NOMO-1 treated with DMSO at 0.1 percent for 48 hours (cell line): ENCODE measurements at regions not wholly inside any gene's neighbourhood (a gene's known extent, or its start where the extent isn't known, plus 50 kb on each side); places are given as distances from the start of the nearest gene placed in this dataset.
"Not testable (repeated sequence)": the region's sequence is repeated elsewhere in the genome, so short reads cannot be mapped to it uniquely, and the experiment has no call there.

Experiments
- DNase-seq: peaks from one replicate; lab custom pipeline; 2025; ENCODE audit not compliant: unreplicated experiment; lab: John Stamatoyannopoulos, UW

DNA sequence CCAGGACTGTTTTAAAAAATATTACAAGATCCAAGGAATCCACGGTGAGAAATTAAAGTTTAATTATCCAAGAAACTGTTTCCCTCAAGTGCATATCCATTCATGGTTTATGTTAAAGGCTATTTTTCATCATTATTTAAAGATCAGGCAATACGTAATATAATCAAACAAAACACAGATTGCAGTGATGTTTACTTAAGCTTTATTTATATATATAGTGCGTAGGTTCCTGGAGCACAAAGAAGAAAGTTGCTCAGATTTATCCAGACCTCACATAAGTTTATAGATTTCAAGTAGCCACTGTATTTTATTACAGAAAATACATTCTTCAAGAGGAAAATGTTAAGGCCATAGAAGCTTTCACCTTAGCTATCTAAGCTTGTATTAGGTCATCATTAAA, 210.0 kb upstream of the KLF14 start:
- no peak for DNase-seq

DNA sequence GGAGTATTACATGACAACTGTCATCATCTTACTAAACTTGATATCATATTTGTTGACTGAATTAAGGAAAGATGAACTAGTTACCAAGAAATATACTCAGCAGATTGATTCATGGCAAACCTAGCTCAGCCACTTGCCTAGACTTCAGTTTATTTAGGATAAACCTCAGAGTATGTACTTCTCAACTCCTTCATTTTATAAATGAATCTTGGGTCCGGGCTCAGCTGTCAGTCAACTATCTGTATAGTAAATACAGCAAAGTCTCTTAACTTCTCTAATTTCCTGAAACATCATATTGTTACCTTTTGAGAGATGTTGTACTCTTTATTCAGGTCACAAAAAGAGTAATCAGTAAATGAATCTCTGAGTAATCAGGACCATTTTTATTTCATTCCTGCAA, 211.0 kb upstream of the KLF14 start:
- DNase-seq: no peak

DNA sequence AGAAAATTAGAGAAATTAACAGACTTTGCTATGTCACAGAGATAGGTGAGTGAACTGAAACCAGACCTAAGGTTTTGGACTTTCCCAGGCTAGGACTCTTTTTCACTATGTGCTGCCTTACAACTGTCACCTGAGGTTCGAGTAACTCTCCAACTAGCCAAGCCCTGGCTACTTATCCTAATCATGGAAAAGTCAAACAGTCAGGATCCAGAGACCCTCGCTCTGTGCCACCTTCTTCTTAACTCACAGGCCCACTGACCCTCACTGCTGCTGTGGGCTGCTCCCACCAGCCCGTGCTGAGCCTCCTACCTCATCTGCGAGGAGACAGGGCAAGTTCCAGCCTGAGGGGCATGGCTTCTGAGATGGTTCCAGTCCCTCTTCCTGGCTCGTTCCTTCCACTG, 211.4 kb upstream of the KLF14 start:
- DNase-seq: no peak

DNA sequence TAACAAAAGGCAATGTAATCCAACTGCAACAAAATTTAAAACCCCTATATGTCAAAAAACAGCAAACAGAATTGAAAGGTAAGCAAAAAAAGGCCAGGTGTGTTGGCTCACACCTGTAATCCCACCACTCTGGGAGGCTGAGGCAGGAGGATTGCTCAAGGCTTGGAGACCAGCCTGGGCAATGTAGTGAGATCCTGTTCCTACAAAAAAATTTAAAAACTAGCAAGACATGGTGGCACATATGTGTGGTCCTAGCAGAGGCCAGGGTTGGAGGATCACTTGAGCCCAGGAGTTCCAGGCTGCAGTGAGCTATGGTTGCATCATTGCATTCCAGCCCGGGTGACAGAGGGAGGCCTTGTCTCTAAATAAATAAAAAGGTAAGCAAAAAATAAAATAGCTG, 212.1 kb upstream of the KLF14 start:
- no peak for DNase-seq

DNA sequence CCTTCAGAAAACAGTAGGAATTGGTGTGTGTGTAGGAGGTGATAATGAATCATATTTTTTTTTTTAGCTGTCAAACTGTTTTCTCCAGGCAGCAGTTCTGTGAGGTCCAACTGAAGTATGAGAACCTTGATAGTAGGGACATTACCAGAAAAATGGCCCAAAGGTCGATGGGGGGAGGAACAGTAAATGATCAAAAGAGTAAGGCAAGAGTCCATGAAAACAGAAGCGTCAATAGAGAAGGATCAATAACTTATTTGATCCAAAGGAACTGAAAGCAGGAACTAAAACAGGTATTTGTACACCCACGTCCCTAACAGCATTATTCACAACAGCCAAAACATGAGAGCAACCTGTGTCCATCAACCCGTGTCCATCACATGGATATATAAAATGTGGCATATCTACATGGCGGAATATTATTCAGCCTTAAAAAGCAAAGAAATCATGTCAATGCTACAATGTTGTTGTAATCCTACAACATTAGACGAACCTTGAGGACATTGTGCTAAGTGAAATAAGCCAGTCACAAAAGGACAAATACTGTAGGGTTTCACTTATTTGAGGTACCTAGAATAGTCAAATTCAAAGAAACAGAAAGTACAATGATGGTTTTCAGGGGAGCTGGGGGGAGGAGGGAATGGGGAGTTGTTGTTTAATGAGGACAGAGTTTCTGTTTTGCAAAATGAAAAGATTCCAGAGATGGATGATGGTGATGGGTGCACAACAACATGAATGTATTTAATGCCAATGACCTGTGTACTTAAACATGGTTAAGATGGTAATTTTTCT, 214.0 kb upstream of the KLF14 start:
- DNase-seq: no peak

- DNase-seq: no peak
Observed at GRCh38 chr7:130948822-130949221, 214.8 kb upstream of the KLF14 start.

DNA sequence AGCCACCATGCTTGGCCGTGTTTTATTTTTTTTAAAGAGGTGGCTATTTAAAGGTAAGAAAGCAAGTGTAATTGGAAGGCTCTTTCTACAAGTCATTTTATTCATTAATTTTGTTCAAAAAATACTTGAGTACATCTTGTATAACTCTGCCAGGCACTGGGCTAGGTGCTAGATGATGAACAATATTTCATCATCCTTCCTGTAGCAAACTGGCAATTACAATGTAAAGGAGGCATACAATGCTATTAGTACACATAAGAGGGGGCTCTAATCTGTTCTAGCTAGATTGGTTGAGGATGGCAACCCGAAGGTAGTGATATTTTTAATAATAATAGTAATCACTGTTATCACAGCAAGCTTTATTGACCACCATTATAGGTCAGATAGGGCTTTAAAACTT, 215.5 kb upstream of the KLF14 start:
- no peak for DNase-seq

DNA sequence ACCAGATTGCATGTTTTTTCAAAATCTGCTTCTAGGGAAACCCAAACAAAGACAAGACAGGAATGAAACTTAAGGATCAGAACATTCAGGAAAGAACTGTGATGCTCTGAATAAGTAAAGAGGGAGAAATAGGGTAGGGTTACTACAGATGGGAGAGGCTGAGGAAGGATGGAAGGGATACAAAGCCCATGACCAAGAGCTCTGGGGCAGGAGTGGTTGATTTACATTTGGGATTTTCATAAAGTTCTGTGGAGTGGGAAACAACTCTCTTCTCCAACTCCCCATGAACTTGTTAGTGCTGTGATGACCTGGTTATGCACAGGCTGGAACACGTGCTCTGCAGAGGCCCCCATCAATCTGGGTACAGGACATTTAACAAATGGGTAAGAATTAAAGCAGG, 216.0 kb upstream of the KLF14 start:
- no peak for DNase-seq

- DNase-seq: no peak
Observed at GRCh38 chr7:130950741-130951140, 216.7 kb upstream of the KLF14 start.

DNA sequence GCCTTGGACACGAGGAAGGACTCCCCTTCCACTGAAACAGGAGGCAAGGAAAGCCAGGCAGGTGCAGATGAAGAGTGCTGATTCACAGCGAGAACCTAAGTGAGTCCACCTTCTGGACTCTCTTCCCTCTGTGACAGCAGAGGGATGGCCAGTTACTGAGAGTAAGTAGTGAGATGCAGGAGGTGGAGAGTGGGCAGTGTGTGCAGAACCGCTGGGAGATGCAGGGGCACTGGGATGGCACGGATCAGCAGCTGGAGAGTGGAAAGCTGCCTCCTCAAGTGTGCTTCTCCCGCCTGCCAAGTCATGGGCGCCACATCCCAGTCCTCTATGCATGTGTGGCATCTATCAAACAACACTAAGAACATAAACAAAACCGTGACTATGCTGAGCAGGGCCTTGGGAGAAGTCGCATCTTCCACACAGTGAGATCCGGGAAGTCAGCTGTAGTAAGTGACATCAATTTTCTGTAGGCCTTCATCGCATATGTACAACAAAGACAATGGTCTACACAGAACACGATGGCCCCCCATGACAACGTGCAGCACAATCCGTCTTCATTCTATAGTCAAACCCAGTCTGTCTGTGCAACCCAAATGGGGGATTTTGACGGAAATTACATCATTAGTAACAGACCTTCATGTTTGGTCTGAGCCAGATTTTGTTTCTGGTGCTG, 217.4 kb upstream of the KLF14 start:
- no peak for DNase-seq

GRCh38 chr7:130951976-130952876, 218.2 kb upstream of the KLF14 start:
- DNase-seq: no peak

- no peak for DNase-seq
Observed at GRCh38 chr7:130953196-130953595, 219.2 kb upstream of the KLF14 start.

GRCh38 chr7:130954918-130955564, 221.0 kb upstream of the KLF14 start:
- no peak for DNase-seq

DNA sequence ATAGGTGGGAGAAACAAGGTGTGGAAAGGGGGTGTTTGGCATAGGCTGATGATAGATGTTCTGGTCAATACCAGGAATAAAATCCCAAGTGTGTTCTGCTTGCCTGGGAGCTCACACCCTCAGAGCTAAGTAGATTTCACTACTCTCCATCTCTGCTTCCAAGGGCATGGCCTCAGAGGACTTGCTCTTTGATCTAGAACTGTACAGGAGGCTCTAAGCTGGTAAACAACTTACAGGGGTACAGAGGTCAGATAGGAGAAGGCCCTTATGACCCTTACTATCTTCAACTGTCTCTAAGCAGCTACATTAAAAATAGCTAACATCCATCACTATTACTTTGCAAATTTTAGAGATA, 221.5 kb upstream of the KLF14 start:
- DNase-seq: no peak

- DNase-seq: no peak
Observed at GRCh38 chr7:130956417-130957136, 222.6 kb upstream of the KLF14 start.

DNA sequence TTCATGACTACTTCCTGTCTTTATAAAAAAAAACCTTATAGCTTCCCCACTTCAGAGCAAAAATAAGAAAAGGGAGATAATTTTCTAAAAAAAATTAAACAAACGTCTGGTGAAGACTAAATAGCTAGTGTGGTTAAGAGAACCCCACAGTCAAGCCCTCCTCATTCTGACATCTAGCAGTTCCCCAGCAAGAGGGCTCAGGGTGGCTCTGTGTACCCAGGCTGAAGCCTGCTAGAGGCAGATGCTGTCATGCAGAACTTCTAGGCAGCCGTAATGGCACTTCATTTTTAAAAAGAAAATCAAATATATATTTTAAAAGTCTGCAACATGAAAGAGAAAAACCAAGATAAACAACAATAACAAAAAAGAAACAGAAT, 223.1 kb upstream of the KLF14 start:
- no peak for DNase-seq

DNA sequence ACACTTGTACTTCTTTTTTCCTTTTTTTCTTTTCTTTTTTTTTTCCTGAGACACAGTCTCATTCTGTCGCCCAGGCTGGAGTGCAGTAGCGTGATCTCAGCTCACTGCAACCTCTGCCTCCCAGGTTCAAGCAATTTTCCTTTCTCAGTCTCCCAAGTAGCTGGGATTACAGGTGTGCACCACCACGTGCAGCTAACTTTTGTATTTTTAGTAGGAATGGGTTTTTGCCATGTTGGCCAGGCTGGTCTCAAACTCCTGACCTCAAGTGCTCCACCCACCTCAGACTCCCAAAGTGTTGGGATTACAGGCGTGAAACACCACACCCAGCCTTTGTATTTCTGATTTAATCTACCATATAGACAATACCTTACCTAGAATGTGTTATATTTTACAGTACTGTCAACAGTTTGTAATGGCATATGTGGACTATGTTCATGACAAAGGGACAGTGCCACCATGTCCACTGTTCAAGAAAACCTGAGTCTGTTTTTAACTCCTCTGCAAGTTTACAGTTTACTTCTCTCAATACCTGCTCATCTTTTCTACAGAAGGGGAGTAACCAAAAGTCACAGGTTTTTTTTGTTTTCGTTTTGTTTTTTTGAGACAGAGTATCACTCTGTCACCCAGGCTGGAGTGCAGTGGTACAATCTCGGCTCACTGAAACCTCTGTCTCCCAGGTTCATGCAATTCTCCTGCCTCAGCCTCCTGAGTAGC, 223.9 kb upstream of the KLF14 start:
- DNase-seq: not testable (repeated sequence)

- DNase-seq: no peak
Observed at GRCh38 chr7:130958846-130959245, 224.8 kb upstream of the KLF14 start.

- DNase-seq: no peak
Observed at GRCh38 chr7:130959743-130960207, 225.8 kb upstream of the KLF14 start.
